ENCODE measurements at regions not wholly inside any gene's neighbourhood (a gene's known extent, or its start where the extent isn't known, plus 50 kb on each side); places are given as distances from the start of the nearest gene placed in this dataset.
"Not testable (repeated sequence)": the region's sequence is repeated elsewhere in the genome, so short reads cannot be mapped to it uniquely, and the experiment has no call there.

DNA sequence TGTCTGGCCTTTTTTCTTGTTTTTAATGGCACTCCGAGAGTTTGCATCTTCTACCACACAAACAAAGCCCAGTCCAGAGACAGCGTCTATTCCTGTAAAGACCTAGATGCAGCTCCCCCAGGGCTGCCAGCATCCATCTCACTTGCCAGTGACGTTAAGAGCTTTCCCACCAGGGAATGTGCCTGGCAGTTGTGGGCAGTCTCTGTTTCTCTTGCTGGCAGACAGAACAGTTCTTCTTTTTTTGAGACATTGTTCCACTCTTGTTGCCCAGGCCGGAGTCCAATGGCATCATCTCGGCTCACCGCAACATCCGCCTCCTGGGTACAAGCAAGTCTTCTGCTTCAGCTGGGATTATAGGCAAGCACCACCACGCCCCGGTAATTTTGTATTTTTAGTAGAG is 93.1 kb upstream of the CCZ1B start:
- TF ChIP-seq, protein P1, sequence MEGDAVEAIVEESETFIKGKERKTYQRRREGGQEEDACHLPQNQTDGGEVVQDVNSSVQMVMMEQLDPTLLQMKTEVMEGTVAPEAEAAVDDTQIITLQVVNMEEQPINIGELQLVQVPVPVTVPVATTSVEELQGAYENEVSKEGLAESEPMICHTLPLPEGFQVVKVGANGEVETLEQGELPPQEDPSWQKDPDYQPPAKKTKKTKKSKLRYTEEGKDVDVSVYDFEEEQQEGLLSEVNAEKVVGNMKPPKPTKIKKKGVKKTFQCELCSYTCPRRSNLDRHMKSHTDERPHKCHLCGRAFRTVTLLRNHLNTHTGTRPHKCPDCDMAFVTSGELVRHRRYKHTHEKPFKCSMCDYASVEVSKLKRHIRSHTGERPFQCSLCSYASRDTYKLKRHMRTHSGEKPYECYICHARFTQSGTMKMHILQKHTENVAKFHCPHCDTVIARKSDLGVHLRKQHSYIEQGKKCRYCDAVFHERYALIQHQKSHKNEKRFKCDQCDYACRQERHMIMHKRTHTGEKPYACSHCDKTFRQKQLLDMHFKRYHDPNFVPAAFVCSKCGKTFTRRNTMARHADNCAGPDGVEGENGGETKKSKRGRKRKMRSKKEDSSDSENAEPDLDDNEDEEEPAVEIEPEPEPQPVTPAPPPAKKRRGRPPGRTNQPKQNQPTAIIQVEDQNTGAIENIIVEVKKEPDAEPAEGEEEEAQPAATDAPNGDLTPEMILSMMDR (IDR thresholded peaks at IDR 0.05): not testable (repeated sequence)
- TF ChIP-seq POLR2A, POLR2AphosphoS5, EP300 (IDR thresholded peaks at IDR 0.05): not testable (repeated sequence)
